ENCODE measurements at regions not wholly inside any gene's neighbourhood (a gene's known extent, or its start where the extent isn't known, plus 50 kb on each side); places are given as distances from the start of the nearest gene placed in this dataset.

DNA sequence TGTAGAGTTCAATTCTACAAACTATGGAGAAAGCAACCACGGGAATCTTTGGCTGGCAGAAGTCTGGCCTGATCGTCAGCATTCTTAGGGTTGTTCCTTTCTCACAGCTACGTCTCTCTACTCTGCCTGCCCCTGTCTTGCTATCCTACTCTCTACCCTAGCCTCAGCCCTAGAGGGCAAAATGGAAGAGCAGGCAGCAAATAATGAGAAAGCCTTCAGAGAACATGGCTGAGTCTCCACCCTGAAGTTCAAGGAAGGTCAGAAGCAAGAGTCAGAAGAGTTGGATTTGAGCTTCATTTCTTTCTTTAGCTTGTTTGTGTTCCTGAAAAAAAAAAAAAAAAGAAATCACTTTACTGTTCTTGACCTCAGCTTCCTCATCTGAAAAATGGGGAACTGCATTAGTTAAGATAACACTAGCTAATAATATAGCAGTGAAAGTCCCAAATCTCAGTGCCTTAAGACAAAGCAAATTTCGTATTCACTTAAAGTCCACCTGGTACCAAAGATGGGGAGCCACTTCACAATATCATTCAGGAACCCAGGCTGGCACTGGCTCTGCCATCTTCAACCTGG lies 50.2 kb upstream of the CCND2 start:
- DNase-seq = no peak

DNA sequence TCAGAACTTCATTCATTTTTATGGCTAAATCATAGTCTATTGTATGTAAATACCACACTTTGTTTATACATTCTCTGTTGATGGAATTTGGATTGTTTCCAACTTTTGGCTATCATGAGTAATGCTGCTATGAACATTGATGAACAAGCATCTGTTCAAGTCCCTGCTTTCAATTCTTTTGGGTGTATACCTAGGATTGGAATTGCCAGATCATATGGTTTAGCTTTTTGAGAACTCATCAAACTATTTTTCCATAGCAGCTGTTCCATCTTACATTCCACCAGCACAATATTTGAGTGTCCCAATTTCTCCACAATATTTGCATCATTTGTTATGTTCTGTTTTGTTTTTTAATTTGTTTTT lies 52.3 kb upstream of the CCND2 start:
- DNase-seq = peak; percentile 54 to 59

DNA sequence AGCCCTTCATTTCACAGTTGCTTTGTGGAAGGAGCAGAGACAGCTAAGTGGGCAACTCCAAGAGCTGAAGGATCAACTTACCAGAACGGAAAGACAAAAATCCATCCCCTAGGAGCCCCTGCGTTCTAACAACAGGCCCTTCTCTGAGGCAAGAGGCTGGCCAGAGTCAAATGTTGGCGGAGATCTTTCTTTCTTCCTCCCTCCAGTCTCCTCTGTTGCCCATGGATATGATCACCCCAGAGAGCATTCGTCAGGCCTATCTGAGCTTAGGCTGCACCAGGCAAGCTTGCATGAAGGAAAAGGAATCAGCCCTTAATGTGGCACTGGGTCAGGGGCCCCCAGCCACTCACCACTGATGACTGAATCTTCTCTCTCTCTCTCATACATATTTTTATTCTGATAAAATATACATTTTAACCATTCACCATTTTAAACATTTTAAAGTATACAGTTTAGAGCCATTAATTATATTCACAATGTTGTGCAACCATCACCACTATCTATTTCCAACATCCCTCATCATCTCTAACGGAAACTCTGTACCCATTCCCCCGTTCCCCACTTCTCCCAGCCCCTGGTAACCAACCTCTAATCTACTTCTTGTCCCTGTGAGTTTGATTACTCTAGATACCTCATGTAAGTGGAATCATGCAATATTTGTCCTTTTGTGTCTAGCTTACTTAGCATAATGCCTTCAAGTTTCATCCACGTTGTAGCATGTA lies 52.9 kb upstream of the CCND2 start:
- no peak for DNase-seq

DNA sequence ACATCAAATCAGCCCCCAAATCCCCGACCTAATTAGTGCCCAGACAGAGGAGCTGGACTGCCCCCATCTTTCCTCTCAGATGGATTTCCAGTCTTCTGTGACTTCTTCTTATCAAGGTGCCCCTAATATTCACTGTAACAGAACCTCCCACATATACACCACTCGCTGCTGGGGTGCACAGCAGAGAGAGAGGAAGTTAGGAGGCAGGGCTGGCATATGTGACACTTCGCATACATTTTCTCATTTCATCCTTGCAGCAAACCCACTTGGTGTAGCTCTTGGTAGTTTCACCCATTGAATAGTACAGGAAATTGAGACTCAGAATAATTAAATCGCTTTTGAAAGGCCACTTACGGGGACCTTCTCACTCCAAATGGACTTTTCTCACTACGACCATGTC lies 56.5 kb upstream of the CCND2 start:
- DNase-seq = no peak

DNA sequence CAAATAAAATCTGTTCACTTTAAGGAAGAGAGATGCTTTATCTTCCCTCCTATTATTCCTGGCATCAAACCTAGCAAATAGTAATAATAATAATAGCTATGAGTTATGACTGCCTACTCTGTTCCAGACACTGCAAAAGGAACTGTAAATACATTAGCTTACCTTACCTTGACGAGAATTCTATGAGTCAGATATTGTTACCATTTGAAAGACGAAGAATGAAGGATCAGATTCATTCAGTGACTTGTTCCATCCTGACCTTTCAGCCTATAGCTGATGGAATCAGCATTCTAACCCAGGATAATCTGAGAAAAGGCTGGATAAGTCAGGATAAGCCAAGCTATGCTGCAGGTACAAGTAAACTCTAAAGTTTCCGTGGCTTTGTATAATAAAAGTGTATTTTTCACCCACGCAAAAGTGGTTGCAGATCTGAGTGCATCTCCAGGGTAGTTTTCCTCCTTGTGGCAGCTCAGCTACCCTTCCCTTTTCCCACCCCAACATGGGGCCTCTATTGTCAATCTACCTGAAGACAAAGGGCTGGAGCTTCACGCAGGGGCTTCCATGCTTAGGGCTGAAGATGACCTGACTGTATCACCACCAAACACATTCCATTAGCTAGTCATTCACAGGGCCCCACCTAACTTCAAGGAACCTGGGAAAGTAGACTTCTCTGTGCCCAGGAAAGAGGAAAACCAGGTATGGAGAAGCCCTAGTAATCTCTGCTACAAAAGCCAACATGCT lies 57.2 kb upstream of the CCND2 start:
- DNase-seq = no peak

DNA sequence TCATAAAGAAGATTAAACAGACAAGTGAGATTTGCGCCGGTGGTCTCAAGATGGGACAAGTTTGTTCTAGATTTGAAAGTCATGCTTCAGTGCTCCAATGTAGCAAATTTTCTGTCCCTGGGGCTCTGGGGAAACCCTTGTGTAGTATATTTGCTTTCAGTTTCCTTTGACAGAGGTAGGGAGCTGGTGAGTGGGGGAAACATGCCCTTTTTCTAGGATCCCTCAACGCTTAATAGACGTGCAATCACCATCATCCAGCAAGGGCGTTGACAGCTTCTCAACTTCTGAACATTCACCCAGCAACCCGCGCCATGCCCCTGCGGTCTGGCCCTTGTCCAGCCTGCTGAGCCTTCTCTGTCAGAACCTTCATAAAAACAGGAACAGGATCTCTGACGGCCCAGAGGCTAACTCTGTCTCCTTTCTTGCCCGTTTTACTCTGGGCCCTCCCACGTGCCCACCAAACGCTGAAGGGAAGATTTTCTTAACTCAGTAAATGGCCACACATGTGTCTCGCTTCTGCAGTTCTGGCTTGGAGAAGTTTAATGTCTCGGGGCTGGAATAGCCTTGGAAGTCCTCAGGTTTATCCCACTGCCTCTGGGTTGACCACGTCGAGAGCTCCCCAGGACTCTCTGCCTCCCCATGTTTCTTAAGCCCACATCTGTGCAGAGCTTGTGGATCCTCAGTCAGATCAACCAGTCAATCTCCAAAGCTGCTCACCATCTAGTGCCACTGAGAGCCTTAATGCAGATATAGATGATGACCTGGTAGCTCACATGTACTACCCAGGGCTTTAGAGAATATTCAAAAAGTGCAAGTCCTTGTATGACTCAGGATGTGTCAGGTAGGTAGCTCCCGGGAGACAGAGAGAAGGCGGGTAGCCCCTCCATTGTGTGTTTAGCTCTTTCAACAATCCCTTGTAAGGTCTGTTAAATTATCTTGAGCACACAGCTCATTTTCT lies 58.1 kb upstream of the CCND2 start:
- DNase-seq = no peak

DNA sequence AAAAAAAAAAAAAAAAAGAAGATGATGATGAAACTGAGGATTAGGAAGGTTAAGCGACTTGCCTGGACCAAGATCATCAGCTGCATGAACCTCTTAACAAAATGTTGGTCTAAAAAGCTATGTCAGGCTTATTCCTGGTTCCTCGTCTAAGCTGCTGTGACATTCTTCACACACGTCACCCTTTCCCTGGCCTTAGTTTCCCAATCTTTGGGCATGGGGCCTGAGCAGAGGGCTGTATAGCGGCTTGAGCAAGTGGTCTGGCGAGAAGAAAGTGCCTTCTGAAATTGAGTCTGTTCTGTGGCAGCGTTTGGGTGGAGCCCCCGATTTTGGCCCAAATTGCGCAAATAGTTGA lies 58.7 kb upstream of the CCND2 start:
- DNase-seq = no peak

DNA sequence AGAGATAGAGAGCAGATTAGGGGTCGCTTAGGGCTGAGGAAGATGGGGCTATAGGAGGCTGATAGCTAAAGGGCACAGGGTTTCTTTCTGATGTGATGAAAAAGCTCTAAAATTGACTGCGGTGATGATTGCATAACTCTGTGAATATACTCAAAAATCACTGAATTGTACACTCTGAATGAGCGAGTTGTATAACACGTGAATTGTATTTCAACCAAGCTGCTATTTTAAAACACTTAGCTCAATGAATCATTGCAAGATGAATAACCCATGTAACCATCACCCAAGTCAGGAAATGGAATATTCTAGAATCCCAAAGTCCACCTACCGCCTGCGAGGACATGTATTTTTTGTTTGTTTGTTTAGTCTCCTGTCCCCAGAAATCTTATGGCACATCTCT lies 60.1 kb upstream of the CCND2 start:
- DNase-seq = no peak

DNA sequence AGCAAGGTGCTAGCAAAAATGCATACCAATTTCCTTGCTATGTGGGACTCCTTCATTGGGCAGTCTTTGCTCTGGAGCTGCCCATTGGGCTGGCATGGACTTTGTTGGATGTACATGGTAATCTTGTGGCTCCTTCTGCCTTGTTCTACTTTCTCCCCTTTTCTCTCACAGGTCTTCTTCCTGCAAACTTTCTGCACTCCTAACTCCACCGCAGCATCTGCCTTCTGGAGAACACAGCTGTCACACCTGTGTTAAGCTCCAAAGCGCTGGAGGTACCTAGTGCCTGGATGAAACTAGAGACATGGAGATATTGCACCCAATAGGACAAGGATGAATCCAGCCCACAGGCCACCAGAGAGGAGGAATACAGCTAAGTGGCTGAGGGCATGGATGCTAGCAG lies 60.7 kb upstream of the CCND2 start:
- DNase-seq = no peak

DNA sequence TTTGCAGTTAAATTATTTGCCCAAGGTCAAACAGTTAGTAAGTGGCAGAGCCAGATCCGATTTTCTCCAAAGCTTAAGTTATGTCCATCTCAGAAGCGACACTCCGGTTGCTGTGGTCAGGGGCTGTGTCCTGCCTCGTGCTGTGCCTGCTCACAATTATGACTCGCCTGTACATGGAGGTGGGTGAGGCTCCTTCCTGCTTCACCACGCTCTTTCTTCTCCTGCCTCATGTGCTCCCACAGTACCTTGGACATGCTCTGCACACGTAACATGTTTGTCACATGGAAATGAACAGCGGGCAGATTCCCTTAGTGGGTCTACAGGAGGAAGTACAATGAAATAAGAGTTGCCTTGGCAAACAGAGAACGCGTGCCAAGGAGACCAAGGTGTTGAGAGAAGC lies 62.2 kb upstream of the CCND2 start:
- no peak for DNase-seq

DNA sequence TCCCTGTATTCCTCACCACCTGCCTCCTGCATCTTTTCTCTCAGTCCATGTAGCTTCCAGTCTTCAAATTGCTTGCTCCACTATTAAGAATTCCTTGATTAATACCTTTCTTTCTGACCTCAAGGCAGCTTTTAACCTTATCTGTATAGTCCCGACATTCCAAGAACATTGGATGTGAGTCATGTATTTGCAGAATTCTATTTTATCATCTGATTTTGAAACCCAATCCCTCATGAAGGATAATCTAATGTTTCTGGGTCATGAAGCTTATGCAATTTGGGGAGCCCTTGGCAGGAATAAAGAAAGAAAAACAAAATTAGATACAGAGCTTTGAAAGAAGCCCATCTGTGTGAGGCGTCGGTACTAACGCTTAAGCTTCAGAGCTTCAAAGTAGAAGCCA lies 63.4 kb upstream of the CCND2 start:
- DNase-seq = no peak

DNA sequence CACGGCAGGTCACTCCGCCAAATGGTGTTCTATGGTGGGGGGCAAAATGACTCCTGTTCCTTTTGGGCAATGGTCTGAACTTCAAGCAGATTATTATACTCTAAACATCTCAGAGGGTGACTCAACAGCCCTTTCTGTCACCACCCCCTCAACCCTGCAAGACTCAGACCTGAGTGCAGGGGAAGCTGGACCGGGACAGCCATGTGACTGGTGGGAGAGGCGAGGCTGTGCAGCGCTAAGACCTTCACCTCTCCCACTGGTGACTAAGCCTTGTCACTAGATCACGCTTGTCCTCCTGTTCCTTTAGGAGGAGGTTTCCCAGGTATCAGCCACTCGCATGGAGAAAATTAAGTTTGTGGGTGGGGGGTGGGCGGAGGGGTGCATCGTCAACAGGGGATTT lies 67.1 kb upstream of the CCND2 start:
- no peak for DNase-seq

DNA sequence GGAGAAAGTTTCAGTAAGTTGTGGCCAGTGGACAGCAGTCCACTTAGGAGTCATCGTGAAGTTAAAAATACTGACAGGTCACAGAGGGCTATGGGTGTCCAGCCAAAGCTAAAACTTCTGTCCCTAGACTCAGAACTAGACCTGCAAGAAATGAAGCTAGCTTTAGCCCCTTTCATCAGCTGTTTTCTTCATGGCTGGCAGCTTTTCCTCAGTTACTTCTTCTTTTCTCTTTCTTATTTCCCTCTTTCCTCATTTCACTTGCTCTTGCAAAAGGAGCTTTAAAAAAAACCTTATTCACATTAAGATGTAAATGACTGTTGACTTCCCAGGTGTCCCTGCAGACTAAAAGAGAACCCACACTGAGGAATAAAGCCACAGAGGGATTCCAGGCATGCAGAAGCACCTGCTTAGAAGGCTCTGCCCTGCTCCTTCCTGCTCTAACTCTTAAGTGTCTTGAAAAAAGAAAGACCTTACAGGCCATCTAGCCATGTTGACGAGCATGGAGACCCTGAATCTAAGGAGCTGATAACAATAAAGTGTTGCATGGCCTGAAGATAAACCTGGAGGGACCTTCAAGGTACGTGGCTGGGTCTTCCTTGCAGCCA lies 69.7 kb upstream of the CCND2 start:
- DNase-seq = no peak

DNA sequence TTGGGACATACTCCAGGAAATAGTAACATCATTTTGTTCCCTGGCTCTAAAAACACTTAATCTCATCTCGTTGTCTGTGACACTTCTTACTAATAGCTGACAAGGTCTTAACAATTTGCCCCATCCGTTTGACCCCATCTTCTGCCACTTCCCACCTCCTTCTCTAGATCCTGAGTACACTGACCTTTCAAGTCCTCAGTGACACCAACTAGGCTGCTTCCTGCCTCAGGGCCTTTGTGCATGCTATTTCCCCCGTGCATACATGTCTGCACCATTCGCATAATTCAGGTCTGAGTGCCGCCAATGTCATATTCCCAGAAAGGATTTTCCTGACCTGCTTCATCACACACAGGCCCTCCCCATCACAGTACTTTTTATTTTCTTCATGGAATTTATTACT lies 70.6 kb upstream of the CCND2 start:
- DNase-seq = no peak

DNA sequence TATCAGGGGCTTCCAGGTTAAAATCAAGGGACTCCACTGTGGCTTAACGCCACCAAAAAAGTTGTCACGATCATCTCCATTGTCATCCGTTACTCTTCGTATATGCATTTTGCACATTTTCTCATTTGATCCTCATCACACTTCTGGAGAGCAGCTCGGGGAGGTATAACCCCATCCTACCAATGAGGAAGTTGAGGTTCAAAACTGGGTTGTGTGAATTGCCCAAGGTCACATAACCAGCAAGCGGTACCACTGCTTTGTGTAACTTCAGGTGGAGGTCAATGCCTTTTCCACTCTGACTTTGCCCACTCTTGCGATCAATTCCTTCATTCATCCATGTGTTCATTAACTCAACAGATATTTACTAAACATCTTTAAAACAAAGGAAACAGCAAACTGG lies 71.1 kb upstream of the CCND2 start:
- no peak for DNase-seq

DNA sequence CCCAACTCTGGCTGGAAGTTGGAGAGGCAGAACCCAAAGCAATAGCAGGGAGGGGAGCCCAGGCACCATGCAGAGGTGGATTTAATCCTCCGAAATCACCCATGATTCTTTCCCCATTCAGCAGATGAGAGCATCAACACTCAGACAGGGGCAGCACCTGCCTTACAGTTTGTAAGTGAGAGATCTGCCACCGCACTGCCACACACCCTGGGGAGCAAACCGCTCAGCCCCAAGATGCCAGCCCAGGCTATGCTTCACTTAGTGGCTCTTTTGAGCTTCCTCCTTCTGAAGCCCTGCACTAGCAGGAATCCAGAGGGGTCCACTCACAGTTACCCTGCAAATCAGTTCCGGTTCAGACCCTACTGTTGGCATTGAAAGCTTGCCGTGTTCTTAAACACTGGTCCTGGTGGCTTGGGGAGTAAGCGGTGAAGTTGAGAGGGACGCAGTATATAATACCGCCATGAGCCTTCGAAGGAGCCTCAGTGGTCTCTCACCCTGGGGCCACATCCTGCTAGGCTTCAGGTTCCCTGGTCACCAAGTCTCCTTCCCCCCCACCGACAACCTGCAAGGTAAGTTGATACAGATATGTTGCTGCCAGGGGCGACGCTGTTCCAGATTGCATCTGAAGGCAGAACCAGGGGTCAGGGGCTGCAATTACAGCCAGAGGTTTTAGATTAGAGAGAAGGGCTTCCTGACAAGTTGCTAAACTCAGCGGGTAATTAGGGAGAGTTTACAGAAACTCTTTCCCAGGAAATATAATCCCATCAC lies 72.0 kb upstream of the CCND2 start:
- DNase-seq = no peak

DNA sequence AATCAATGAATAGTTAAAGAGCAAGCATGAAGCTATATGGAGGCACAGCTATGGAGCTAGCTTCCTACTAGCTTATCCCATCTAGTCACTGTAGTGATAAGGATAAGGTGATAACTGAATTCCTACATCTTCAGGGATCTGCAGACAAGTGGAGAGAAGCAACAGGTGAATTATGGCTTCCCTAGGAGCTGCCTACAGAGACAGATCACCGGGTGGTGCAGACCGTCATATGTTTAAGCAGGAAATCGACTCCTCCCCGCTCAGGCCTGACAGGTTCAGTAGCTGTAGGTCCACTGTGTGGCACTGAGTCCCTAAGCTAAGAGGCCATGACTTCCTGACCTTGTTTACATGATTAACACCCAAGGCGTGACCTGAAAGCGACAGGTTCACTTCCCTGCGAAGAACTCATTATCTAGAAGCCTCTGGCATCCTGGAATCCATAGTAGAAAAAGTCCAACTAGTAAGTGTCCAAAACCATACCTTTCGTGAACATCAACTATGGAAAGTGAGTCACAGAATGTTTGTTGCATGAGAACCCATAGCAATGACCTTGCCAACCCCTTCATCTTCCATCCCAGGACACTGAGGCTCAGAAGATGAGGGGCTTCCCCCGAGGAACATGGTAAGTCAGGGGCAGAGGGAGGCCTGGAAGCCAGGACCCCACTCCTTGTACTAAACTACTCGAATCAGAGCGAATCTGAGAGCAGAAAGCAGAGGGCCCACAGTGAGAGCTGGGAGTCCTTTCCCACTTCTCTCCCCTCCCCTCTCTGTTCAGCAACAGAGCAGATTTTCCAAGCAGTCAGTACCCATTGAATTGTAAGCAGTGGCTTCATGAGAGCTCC lies 75.4 kb upstream of the CCND2 start:
- no peak for DNase-seq

DNA sequence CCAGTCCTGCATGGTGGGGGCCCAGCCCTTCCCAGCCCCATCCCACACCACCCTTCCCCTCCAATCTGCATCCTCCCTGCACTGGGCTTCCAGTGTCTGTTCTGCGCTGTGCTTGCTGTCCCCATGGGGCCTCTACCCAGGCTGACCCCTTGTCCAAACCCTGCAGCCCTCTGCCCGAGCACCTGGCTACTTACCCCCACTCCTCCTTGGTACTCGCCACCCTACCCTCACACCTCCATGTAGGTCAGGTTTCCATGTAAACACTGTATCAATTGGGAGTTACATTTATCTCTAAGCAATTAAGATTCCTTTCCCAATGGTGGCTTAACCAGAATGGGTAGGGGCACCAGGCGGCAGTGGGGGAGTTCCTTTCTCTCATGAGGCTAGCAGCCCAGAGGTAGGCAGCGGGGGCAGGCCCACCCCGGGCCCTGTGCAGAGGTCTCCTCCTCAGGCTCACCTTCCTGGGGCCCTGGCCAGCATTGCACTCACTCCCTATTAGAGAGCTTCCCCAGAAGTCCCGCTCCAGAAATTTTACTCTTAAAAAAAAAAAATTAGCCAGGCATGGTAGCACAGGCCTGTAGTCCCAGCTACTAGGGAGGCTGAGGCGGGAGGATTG lies 76.6 kb upstream of the CCND2 start:
- no peak for DNase-seq

DNA sequence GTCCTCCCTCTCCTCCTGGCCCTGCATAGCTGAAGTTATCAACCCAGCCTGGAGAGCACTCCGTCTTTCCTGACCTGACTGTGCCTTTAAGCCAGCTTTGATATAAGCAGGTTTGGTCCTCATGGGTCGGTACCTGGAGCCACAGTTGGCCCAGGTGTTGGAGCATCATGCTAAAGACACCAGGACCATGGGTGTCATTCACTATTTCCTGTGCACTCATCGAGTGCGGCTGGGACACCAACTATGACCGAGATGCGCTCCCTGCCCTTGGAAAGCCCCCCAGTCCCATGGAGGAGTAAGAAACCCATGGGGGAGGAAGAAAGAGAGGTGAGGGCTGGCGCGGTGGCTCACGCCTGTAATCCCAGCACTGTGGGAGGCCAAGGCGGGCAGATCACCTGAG lies 78.9 kb upstream of the CCND2 start:
- no peak for DNase-seq

DNA sequence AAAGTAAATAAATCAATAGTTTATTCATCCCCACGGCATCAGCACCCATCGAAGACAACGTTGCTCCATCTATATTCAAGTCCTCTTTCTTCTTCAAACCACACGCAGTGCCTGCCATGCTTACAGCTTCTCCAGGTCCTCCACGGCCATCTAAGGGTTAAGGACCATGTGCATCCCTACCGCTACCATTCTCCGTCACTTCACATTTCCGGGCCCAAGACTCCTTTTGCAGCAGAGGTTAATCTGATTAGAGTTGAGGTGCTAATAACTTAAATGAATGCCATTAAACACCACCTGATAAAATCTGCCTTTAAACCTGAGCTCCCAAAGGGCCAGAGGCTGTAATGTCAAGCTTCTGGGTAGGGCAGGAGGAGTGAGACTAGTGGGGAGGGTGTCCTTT lies 79.7 kb upstream of the CCND2 start:
- no peak for DNase-seq
